ENCODE measurements at regions not wholly inside any gene's neighbourhood (a gene's known extent, or its start where the extent isn't known, plus 50 kb on each side); places are given as distances from the start of the nearest gene placed in this dataset.

DNA sequence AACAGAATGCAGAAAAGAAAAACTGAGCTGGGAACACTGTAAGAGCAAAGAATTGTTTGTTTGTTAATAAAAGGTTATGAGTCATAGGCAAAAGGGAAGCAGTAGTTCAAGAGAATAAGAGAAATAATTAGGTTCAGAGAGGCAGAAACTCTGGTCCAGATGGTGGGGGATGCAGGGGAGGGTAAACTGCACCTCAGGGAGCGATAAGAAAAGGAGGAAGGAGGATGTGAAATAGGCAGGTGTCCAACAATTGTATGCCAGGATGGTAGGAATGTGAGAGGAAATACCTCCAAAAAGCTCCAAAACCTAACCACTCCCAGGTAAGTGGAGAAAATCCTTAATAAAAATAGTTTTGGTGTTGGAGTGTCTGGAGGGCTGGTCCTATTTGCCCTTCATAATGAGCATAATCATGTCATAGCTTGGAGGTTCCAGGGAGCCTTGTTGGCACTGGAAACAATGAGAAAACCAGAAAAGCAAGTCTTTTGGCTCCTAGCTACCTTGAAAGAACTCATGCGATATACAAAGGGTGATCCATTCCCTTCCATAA is 405.4 kb upstream of the TBL1XR1 start:
- no peak for TF ChIP-seq POLR2A (IDR thresholded peaks at IDR 0.05; ENCODE audit: low read depth, low read length)
- TF ChIP-seq SPI1 (IDR thresholded peaks at IDR 0.05; ENCODE audit: low read depth, low read length), result no peak
- TF ChIP-seq POLR2AphosphoS5 (IDR thresholded peaks at IDR 0.05; ENCODE audit: low read depth, low read length), result no peak

Data from GM12891 (cell line).